ENCODE measurements at regions not wholly inside any gene's neighbourhood (a gene's known extent, or its start where the extent isn't known, plus 50 kb on each side); places are given as distances from the start of the nearest gene placed in this dataset.
A peak's percentile ranks its signal among the peaks of the same experiment; 100 is the strongest.

- no peak for DNase-seq (ENCODE audit: low read depth in 4 of 4, low spot score in 2 of 4)
Observed at GRCh38 chr1:88371436-88372023, 312.5 kb upstream of the PKN2 start.

DNA sequence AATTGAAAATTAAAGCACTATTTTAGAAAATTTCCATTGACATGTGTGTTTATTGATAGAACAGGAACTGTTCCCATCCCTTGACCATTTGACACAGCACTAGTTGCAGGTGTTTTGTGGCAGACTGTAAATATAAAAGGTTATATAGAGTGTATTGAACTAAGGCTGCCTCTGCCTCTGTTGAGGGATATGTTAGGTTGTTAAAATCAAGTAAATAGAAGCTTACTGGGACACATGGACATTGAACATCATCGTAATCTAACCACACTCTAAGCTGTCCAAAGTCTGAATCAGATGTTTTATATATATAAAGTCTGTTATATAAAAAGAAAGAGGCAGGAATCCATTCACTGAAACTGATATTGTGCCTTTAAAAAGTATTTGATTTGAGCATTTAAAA, 308.1 kb upstream of the PKN2 start:
- no peak for DNase-seq (ENCODE audit: low read depth in 4 of 4, low spot score in 2 of 4)

GRCh38 chr1:88376421-88376820, 307.7 kb upstream of the PKN2 start:
- no peak for DNase-seq (ENCODE audit: low read depth in 4 of 4, low spot score in 2 of 4)

DNA sequence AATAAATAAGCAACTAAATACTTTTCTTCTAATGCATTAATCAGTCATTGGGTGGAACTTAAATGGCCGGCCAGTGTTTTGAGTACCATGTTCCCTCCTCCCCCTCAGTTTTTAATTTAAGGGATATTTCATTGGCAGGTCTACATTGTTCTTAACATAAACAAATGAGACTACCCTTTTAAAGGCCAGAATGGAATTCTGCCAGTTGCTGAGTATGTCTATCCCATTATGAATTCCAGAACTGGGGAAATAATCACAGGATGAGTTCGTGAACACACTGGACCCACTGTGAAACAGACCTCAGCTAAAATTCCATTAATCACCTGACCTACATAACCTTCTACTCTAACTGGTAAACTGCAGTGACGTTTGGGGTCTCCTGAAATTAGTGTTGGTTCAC, 305.5 kb upstream of the PKN2 start:
- no peak for DNase-seq (ENCODE audit: low read depth in 4 of 4, low spot score in 2 of 4)

GRCh38 chr1:88394958-88395357, 289.1 kb upstream of the PKN2 start:
- no peak for DNase-seq (ENCODE audit: low read depth in 4 of 4, low spot score in 2 of 4)

GRCh38 chr1:88398338-88398737, 285.7 kb upstream of the PKN2 start:
- DNase-seq (ENCODE audit: low read depth in 4 of 4, low spot score in 2 of 4) = no peak

- no peak for DNase-seq (ENCODE audit: low read depth in 4 of 4, low spot score in 2 of 4)
Observed at GRCh38 chr1:88399690-88400089, 284.4 kb upstream of the PKN2 start.

DNA sequence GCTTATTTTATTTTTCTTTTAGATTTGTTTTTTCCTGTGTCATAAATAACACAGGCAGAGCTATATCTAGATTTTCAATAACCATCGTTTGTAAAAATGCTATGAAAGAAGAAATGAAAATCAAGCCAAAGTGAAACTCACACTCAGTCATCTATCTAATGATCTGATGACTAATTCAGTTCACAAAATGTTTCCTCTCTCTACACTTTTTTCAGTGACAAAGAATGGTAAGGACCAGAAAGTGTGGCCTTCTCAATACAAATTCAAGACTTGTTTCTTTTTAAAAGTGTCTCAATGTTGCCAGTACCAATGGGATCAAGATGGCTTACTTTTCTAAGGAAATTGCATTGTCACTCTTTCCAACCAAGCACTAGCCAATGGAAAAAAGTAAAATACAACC, 282.8 kb upstream of the PKN2 start:
- no peak for DNase-seq (ENCODE audit: low read depth in 4 of 4, low spot score in 2 of 4)

GRCh38 chr1:88404582-88404981, 279.5 kb upstream of the PKN2 start:
- no peak for DNase-seq (ENCODE audit: low read depth in 4 of 4, low spot score in 2 of 4)

- DNase-seq (ENCODE audit: low read depth in 4 of 4, low spot score in 2 of 4) = no peak
Observed at GRCh38 chr1:88407248-88407647, 276.8 kb upstream of the PKN2 start.

GRCh38 chr1:88421997-88422396, 262.1 kb upstream of the PKN2 start:
- no peak for DNase-seq (ENCODE audit: low read depth in 4 of 4, low spot score in 2 of 4)

- DNase-seq (ENCODE audit: low read depth in 4 of 4, low spot score in 2 of 4) = no peak
Observed at GRCh38 chr1:88433556-88433955, 250.5 kb upstream of the PKN2 start.

DNA sequence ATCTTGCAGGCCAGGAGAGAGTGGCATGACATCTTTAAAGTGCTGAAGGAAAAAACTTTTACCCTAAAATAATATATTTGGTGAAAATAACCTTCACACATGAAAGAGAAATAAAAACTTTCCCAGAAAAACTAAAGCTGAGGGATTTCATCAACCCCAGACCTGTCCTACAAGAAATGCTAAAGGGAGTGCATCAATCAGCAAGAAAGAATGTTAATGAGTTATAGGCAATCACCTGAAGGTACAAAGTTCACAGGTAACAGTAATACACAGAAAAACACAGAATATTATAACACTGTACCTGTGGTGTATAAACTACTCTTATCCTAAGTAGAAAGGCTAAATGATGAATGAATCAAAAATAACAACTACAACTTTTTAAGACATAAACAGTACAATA, 249.2 kb upstream of the PKN2 start:
- no peak for DNase-seq (ENCODE audit: low read depth in 4 of 4, low spot score in 2 of 4)

DNA sequence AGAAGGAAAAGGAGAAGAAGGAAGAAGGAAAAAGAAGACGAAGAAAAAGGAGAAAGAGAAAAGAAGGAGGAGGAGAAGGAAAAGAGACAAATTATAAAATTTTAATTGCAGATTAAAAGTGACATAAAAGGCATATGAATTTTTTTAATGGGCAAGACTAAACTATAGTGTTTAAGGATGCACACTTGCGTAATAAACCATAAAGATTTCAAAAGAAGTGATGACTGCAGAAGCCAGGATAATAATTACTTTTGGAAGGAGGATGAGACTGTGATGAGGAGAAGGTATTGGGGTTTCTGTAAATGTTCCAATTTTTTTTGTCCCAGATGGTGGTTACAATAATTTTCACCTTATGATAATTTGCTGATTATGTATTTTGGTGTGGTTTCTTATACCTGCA, 243.1 kb upstream of the PKN2 start:
- DNase-seq (ENCODE audit: low read depth in 4 of 4, low spot score in 2 of 4) = no peak

DNA sequence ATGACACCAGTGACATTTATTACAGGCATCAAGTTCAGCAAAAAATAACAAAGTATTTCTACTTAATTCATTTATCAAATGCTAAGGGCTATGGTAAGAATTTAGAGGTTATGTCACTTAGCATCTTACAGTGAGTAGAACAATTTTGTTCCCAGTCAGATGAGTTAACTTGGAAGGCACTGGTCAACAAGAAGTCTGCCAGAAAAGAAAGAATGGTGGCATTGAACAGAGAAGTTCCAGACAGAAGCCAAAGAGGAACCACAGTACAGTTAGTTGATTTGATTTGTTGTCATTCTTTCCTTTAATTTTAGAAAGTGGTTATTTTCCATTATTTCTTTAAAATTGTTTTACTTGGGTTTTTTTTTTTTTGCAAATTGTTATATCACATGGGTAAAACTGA, 232.2 kb upstream of the PKN2 start:
- no peak for DNase-seq (ENCODE audit: low read depth in 4 of 4, low spot score in 2 of 4)

- DNase-seq (ENCODE audit: low read depth in 4 of 4, low spot score in 2 of 4) = no peak
Observed at GRCh38 chr1:88453295-88453694, 230.8 kb upstream of the PKN2 start.

GRCh38 chr1:88454781-88455180, 229.3 kb upstream of the PKN2 start:
- no peak for DNase-seq (ENCODE audit: low read depth in 4 of 4, low spot score in 2 of 4)

GRCh38 chr1:88455621-88456256, 228.3 kb upstream of the PKN2 start:
- no peak for DNase-seq (ENCODE audit: low read depth in 4 of 4, low spot score in 2 of 4)

DNA sequence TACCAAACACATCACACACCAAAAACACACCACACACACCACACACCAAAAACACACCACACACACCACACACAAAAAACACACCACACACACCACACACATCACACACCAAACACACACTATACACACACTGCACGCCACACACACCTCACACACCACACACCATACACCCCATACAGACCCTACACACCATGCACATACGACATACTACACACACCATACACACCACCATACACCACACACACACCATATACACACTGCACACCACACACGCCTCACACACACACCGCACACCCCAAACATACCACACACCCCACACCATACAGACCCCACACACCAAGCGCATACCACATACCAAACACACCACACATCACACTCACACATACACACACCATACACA, 226.9 kb upstream of the PKN2 start:
- no peak for DNase-seq (ENCODE audit: low read depth in 4 of 4, low spot score in 2 of 4)

DNA sequence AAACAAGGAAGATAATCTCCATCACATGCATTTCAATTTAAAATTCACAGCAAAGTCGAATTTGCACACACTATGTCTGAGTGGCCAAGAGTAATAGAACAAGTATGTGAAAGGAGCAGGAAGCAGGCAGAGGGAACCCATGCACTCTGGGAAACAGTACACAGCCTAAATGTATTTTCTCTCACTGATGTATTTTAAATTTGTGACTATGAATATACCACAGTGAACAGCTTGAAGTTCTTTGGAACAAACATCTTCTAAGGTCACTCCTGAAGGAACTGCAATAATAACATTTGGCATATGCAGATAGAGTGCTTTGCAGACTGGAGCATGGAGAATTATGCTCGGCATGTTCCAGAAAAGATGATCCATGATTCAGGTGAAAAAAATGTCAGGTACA, 223.1 kb upstream of the PKN2 start:
- no peak for DNase-seq (ENCODE audit: low read depth in 4 of 4, low spot score in 2 of 4)

DNA sequence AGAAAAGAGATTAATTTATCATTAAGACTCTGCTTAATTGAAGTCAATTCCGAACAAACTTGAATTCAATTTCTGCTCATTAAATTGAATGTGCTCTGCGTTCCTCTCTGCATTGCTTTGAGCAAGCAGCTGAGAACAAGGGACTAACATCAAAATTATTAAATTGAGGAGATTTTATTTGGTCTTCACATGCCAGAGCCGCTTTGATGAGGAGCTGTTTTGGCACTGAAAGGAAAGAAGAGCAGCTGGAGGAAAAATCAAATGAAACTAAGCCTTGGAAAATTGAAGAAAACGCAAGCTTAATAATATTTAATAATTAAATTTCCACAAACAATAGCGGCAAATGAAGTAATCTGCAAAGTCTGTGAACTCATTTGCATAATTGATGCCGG, 222.0 kb upstream of the PKN2 start:
- peak in 1 of 4 donors; percentile 7 for DNase-seq (ENCODE audit: low read depth in 4 of 4, low spot score in 2 of 4)

DNA sequence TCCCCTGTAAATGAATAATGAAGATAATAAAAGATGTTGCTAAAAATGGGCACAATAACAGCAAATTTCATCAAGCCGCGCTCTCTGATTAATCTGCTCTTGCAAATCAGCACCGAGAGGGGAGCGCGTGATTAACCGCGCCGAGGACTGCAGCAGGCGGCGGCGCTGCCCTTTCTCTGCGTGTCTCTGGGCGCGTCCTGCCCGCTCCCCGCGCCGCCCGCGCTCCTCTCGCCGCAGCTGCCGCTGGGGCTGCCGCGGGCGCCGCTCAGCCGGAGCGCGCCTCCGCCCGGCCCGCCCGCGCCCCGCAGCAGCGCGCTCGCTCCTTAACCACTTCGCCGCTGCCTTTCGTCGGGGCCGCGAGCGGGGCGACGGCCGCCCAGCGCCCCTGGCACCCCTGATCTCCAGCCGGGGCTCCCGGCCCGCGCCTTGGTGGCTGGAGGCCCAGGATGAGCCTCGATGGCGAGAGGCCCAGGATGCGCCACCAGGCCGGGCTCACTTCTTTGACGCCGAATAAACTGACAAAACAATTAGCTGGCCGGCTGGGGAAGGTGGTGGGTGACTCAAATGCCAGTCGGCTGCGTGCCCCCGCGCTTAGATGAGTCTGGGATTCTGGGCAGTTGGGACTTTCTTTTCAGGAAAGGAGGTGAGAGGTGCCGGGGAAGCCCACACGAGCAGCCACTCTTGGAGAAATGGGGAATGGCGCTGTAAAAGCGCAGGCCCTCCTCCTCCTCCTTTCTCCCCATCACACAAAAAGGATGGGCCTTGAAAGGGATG, 221.4 kb upstream of the PKN2 start:
- peak; percentile 9 to 56 (median 22) for DNase-seq (ENCODE audit: low read depth in 4 of 4, low spot score in 2 of 4)

Measured in left renal cortex interstitium (tissue), 4 donors.